Transverse colon (tissue), 4 donors: ENCODE measurements at regions not wholly inside any gene's neighbourhood (a gene's known extent, or its start where the extent isn't known, plus 50 kb on each side); places are given as distances from the start of the nearest gene placed in this dataset.

ENCODE experiments used
- DNase-seq: peaks from one replicate; pipeline ENCODE4 v3.0.0-alpha.2; 2019
- H3K27ac ChIP-seq, 4 donors: fragments of 200-600 bp; sonication (generic); 2 replicates each; pipeline ENCODE4 v1.5.1; 2016 to 2018; ENCODE audit warnings: inconsistent platforms in 4 of 4
- H3K27me3 ChIP-seq: fragments of 200-600 bp; sonication (generic); 2 replicates; pipeline ENCODE4 v1.5.1; 2017; ENCODE audit warnings: inconsistent platforms
- H3K36me3 ChIP-seq, 4 donors: fragments of 200-600 bp; sonication (generic); 2 replicates each; pipeline ENCODE4 v1.5.1; 2017 to 2019; ENCODE audit warnings: inconsistent platforms in 4 of 4
- H3K4me1 ChIP-seq, 4 donors: fragments of 200-600 bp; sonication (generic); 2 replicates each; pipeline ENCODE4 v1.5.1; 2017 to 2020; ENCODE audit warnings: inconsistent platforms in 4 of 4
- H3K4me3 ChIP-seq, 4 donors: fragments of 200-600 bp; sonication (generic); 1 replicate in 1 of 4; 2 replicates in 3 of 4; pipeline versions ENCODE4 v1.5.1 to v1.6.1; 2017 to 2019; ENCODE audit warnings: inconsistent platforms in 4 of 4
- H3K9me3 ChIP-seq, 2 donors: fragments of 200-600 bp; sonication (generic); 2 replicates each; pipeline ENCODE4 v1.5.1; 2017 to 2019; ENCODE audit warnings: inconsistent platforms in 2 of 2
- CTCF ChIP-seq, 5 experiments: fragments of 200-600 bp in 3 of 5; fragments of 450-650 bp in 2 of 5; sonication (generic) in 3 of 5; IDR thresholded peaks; 1 replicate in 2 of 5; 2 replicates in 3 of 5; pipeline ENCODE4 v1.5.1; 2016 to 2017; ENCODE audit warnings: antibody characterized with exemption in 5 of 5, inconsistent platforms in 3 of 5, mild to moderate bottlenecking in 2 of 5, moderate library complexity in 1 of 5
- EP300 ChIP-seq: sonication (generic); formaldehyde crosslinking; IDR thresholded peaks from one replicate; pipeline ENCODE4 v1.6.1; 2017; ENCODE audit warnings: antibody characterized with exemption, low read depth
- POLR2A ChIP-seq: fragments of 450-650 bp; IDR thresholded peaks from one replicate; pipeline ENCODE4 v1.6.1; 2016; ENCODE audit warnings: antibody characterized with exemption, mild to moderate bottlenecking, moderate library complexity
- POLR2AphosphoS5 ChIP-seq, 3 donors: sonication (generic); formaldehyde crosslinking; IDR thresholded peaks; one replicate each; pipeline ENCODE4 v1.6.1; 2016; ENCODE audit warnings: antibody characterized with exemption in 3 of 3
- whole genome bisulfite sequencing, 2 donors: methylation state at CpG; one replicate each; pipeline ENCODE4 v1.1.5; 2018; ENCODE audit warnings: low coverage in 1 of 2; 5-methylcytosine and 5-hydroxymethylcytosine counted together
- in situ Hi-C, 4 donors: fragments of 200-750 bp; cut with MboI; loops; one replicate each; pipeline versions ENCODE4 v1.15.0 to v1.15.1; 2017; ENCODE audit warnings: low sequenced_read_pairs in 3 of 4, low pct_ligation_motif_present in 1 of 4, low pct_unique_long_range_greater_than_20kb in 1 of 4
- intact Hi-C: fragments of 100-400 bp; cut with DNase I; formaldehyde crosslinking; loops from one replicate; pipeline ENCODE4 v1.15.1; 2023; ENCODE audit warnings: low total_unique reads

- Histone ChIP-seq H3K4me1 (peaks cover 0 to 3% (median 0%) of the 10 kb centered on the region in 4 donors), H3K9me3 (no peaks in the 10 kb centered on the region), H3K36me3 (no peaks in the 10 kb centered on the region), H3K4me3 (no peak overlapping the region), H3K27ac (no peak overlapping the region), H3K27me3 (no peaks in the 10 kb centered on the region)
- TF ChIP-seq POLR2AphosphoS5 (IDR thresholded peaks at IDR 0.05) (no peak), EP300 (no peak), CTCF (IDR thresholded peaks at IDR 0.05) (no peak), POLR2A (no peak)
- 80% methylated on average over 8 of the region's 8 CpGs; no CpG with 5 or more reads in 1 of the 2 donors for WGBS, 2 donors
- intact Hi-C loops = no loop called here
- no peak for DNase-seq
- in situ Hi-C loops = no loop called here
Measured at GRCh38 chr14:101407328-101407727, 154.0 kb upstream of the DIO3 start.

GRCh38 chr14:101408077-101408831 is 153.0 kb upstream of the DIO3 start:
- TF ChIP-seq POLR2A = no peak
- TF ChIP-seq POLR2AphosphoS5 (IDR thresholded peaks at IDR 0.05) = peak in 1 of 3 donors; percentile 12
- Histone ChIP-seq H3K4me1 (peaks cover 0 to 3% (median 0%) of the 10 kb centered on the region in 4 donors), H3K36me3 (no peaks in the 10 kb centered on the region), H3K9me3 (no peaks in the 10 kb centered on the region), H3K27me3 (no peaks in the 10 kb centered on the region), H3K27ac (peak overlapping the region; percentile 45 to 49 (median 46)), H3K4me3 (no peak overlapping the region)
- WGBS, 2 donors = 64 to 66% methylated on average over 7 to 20 of the region's 20 CpGs
- no peak for DNase-seq
- intact Hi-C loops (no loop called here), in situ Hi-C loops (no loop called here)

GRCh38 chr14:101409006-101409543 is 152.2 kb upstream of the DIO3 start:
- 81 to 96% methylated on average over 4 to 19 of the region's 19 CpGs for WGBS, 2 donors
- intact Hi-C loops = no loop called here
- no peaks in the 10 kb centered on the region for H3K36me3 ChIP-seq
- H3K27ac ChIP-seq = peak overlapping the region in 3 of 4 donors; percentile 1 to 46 (median 45)
- no peaks in the 10 kb centered on the region for H3K27me3 ChIP-seq
- H3K9me3 ChIP-seq = no peaks in the 10 kb centered on the region
- in situ Hi-C loops = no loop called here
- no peak for DNase-seq
- H3K4me3 ChIP-seq = no peak overlapping the region
- no peak for TF ChIP-seq POLR2AphosphoS5 (IDR thresholded peaks at IDR 0.05)
- no peak for TF ChIP-seq CTCF (IDR thresholded peaks at IDR 0.05)
- TF ChIP-seq EP300 = no peak
- H3K4me1 ChIP-seq = peaks cover 0 to 3% (median 0%) of the 10 kb centered on the region in 4 donors

GRCh38 chr14:101410126-101410525 is 151.2 kb upstream of the DIO3 start:
- Histone ChIP-seq H3K27ac (no peak overlapping the region), H3K4me1 (peaks cover 0 to 3% (median 0%) of the 10 kb centered on the region in 4 donors), H3K36me3 (no peaks in the 10 kb centered on the region), H3K4me3 (no peak overlapping the region), H3K9me3 (no peaks in the 10 kb centered on the region), H3K27me3 (no peaks in the 10 kb centered on the region)
- WGBS, 2 donors = 11 to 63% methylated on average over 1 to 5 of the region's 5 CpGs
- no peak for DNase-seq
- in situ Hi-C loops (no loop called here), intact Hi-C loops (no loop called here)
- TF ChIP-seq POLR2AphosphoS5 (IDR thresholded peaks at IDR 0.05) (no peak), CTCF (IDR thresholded peaks at IDR 0.05) (no peak), EP300 (no peak), POLR2A (no peak)
